ENCODE measurements at regions not wholly inside any gene's neighbourhood (a gene's known extent, or its start where the extent isn't known, plus 50 kb on each side); places are given as distances from the start of the nearest gene placed in this dataset.

GRCh38 chr15:53401503-53401902 lies 358.0 kb downstream of the WDR72 start:
- Mint-ChIP-seq H3K36me3 (ENCODE audit: unreplicated experiment) (no peaks in the 10 kb centered on the region), H3K4me3 (ENCODE audit: unreplicated experiment) (no peak overlapping the region), H3K27ac (ENCODE audit: unreplicated experiment) (no peak overlapping the region), H3K9me3 (ENCODE audit: unreplicated experiment) (no peaks in the 10 kb centered on the region), H3K4me1 (ENCODE audit: low read depth, unreplicated experiment) (peaks cover 20% of the 10 kb centered on the region), H3K27me3 (ENCODE audit: unreplicated experiment) (peaks cover 2% of the 10 kb centered on the region)
- no peak for TF ChIP-seq CTCF (IDR thresholded peaks at IDR 0.05; ENCODE audit: partially characterized antibody, unreplicated experiment)
- no peak for DNase-seq

- H3K36me3 Mint-ChIP-seq (ENCODE audit: unreplicated experiment) = no peaks in the 10 kb centered on the region
- no peaks in the 10 kb centered on the region for H3K9me3 Mint-ChIP-seq (ENCODE audit: unreplicated experiment)
- H3K4me1 Mint-ChIP-seq (ENCODE audit: low read depth, unreplicated experiment) = peaks cover 22% of the 10 kb centered on the region
- H3K27ac Mint-ChIP-seq (ENCODE audit: unreplicated experiment) = no peak overlapping the region
- H3K27me3 Mint-ChIP-seq (ENCODE audit: unreplicated experiment) = peaks cover 2% of the 10 kb centered on the region
- no peak overlapping the region for H3K4me3 Mint-ChIP-seq (ENCODE audit: unreplicated experiment)
- no peak for DNase-seq
- TF ChIP-seq CTCF (IDR thresholded peaks at IDR 0.05; ENCODE audit: partially characterized antibody, unreplicated experiment) = no peak
Observed at GRCh38 chr15:53400986-53401385, 358.5 kb downstream of the WDR72 start.

- Mint-ChIP-seq H3K27ac (ENCODE audit: unreplicated experiment) (no peak overlapping the region), H3K4me3 (ENCODE audit: unreplicated experiment) (no peak overlapping the region), H3K4me1 (ENCODE audit: low read depth, unreplicated experiment) (peaks cover 18% of the 10 kb centered on the region), H3K27me3 (ENCODE audit: unreplicated experiment) (no peaks in the 10 kb centered on the region), H3K36me3 (ENCODE audit: unreplicated experiment) (no peaks in the 10 kb centered on the region), H3K9me3 (ENCODE audit: unreplicated experiment) (no peaks in the 10 kb centered on the region)
- no peak for TF ChIP-seq CTCF (IDR thresholded peaks at IDR 0.05; ENCODE audit: partially characterized antibody, unreplicated experiment)
- no peak for DNase-seq
Observed at GRCh38 chr15:53397041-53397616, 362.3 kb downstream of the WDR72 start.

GRCh38 chr15:53395871-53396270 lies 363.6 kb downstream of the WDR72 start:
- TF ChIP-seq CTCF (IDR thresholded peaks at IDR 0.05; ENCODE audit: partially characterized antibody, unreplicated experiment) = no peak
- H3K9me3 Mint-ChIP-seq (ENCODE audit: unreplicated experiment) = no peaks in the 10 kb centered on the region
- no peak overlapping the region for H3K27ac Mint-ChIP-seq (ENCODE audit: unreplicated experiment)
- peaks cover 14% of the 10 kb centered on the region for H3K4me1 Mint-ChIP-seq (ENCODE audit: low read depth, unreplicated experiment)
- H3K4me3 Mint-ChIP-seq (ENCODE audit: unreplicated experiment) = no peak overlapping the region
- no peak for DNase-seq
- H3K36me3 Mint-ChIP-seq (ENCODE audit: unreplicated experiment) = no peaks in the 10 kb centered on the region
- no peaks in the 10 kb centered on the region for H3K27me3 Mint-ChIP-seq (ENCODE audit: unreplicated experiment)

GRCh38 chr15:53390549-53390948 lies 368.9 kb downstream of the WDR72 start:
- Mint-ChIP-seq H3K9me3 (ENCODE audit: unreplicated experiment) (no peaks in the 10 kb centered on the region), H3K27me3 (ENCODE audit: unreplicated experiment) (no peaks in the 10 kb centered on the region), H3K36me3 (ENCODE audit: unreplicated experiment) (no peaks in the 10 kb centered on the region), H3K4me1 (ENCODE audit: low read depth, unreplicated experiment) (peaks cover 4% of the 10 kb centered on the region), H3K4me3 (ENCODE audit: unreplicated experiment) (no peak overlapping the region), H3K27ac (ENCODE audit: unreplicated experiment) (no peak overlapping the region)
- no peak for TF ChIP-seq CTCF (IDR thresholded peaks at IDR 0.05; ENCODE audit: partially characterized antibody, unreplicated experiment)
- DNase-seq = no peak

Measured in glutamatergic neuron (in vitro differentiated cells).